ENCODE measurements at regions not wholly inside any gene's neighbourhood (a gene's known extent, or its start where the extent isn't known, plus 50 kb on each side); places are given as distances from the start of the nearest gene placed in this dataset.

- ChIA-PET CTCF (no interaction called here), POLR2A (no interaction called here)
- H3K9me3 Mint-ChIP-seq: no peaks in the 10 kb centered on the region
- H3K36me3 Mint-ChIP-seq: no peaks in the 10 kb centered on the region
- no peak for DNase-seq (ENCODE audit: low spot score)
- no peak for TF ChIP-seq RELA (CRISPR knock-in tag; IDR thresholded peaks at IDR 0.05; ENCODE audit: borderline replicate concordance)
- TF ChIP-seq ZBTB21 (CRISPR knock-in tag; IDR thresholded peaks at IDR 0.05; ENCODE audit: borderline replicate concordance): no peak
- no peak for TF ChIP-seq TP53 (CRISPR knock-in tag; IDR thresholded peaks at IDR 0.05)
- no peak for TF ChIP-seq ZMAT4 (CRISPR knock-in tag; IDR thresholded peaks at IDR 0.05)
- no peak for TF ChIP-seq ZNF263 (CRISPR knock-in tag; IDR thresholded peaks at IDR 0.05; ENCODE audit: low read depth)
- no peak for TF ChIP-seq PREB (CRISPR knock-in tag; IDR thresholded peaks at IDR 0.05; ENCODE audit: borderline replicate concordance)
- TF ChIP-seq USF2 (CRISPR knock-in tag; IDR thresholded peaks at IDR 0.05): no peak
- no peak for TF ChIP-seq NFYB (CRISPR knock-in tag; conservative IDR thresholded peaks at IDR 0.05; ENCODE audit: low read depth)
- no peak for TF ChIP-seq JUN (CRISPR knock-in tag; IDR thresholded peaks at IDR 0.05)
- TF ChIP-seq SOX15 (CRISPR knock-in tag; IDR thresholded peaks at IDR 0.05): no peak
- TF ChIP-seq ZNF281 (CRISPR knock-in tag; IDR thresholded peaks at IDR 0.05): no peak
- TF ChIP-seq GRHL2 (CRISPR knock-in tag; IDR thresholded peaks at IDR 0.05; ENCODE audit: insufficient replicate concordance, severe bottlenecking): no peak
- no peak for TF ChIP-seq ZNF671 (CRISPR knock-in tag; IDR thresholded peaks at IDR 0.05)
- TF ChIP-seq OVOL2 (CRISPR knock-in tag; IDR thresholded peaks at IDR 0.05; ENCODE audit: borderline replicate concordance): no peak
- no peak for TF ChIP-seq SP1 (CRISPR knock-in tag; conservative IDR thresholded peaks at IDR 0.05)
- TF ChIP-seq ZBTB43 (CRISPR knock-in tag; IDR thresholded peaks at IDR 0.05): no peak
- no peak for TF ChIP-seq USF1 (CRISPR knock-in tag; IDR thresholded peaks at IDR 0.05)
- peak; percentile 30; the same call in 1 of the 2 replicates for ATAC-seq
- no peaks in the 10 kb centered on the region for H3K27me3 Mint-ChIP-seq (ENCODE audit: low read depth)
- H3K27ac Mint-ChIP-seq: no peak overlapping the region
- no peak overlapping the region for H3K4me3 Mint-ChIP-seq
- peaks cover 16% of the 10 kb centered on the region for H3K4me1 Mint-ChIP-seq
Measured at GRCh38 chr10:90462749-90463470, 394.9 kb downstream of the HTR7 start.

GRCh38 chr10:90464329-90464728 lies 393.5 kb downstream of the HTR7 start:
- ChIA-PET CTCF (no interaction called here), POLR2A (no interaction called here)
- peaks cover 2% of the 10 kb centered on the region; the same call in 1 of the 2 replicates for H3K9me3 Mint-ChIP-seq
- DNase-seq (ENCODE audit: low spot score) (no peak), ATAC-seq (no peak)
- peaks cover 16% of the 10 kb centered on the region for H3K4me1 Mint-ChIP-seq
- H3K4me3 Mint-ChIP-seq: no peak overlapping the region
- no peaks in the 10 kb centered on the region for H3K27me3 Mint-ChIP-seq (ENCODE audit: low read depth)
- no peaks in the 10 kb centered on the region for H3K36me3 Mint-ChIP-seq
- no peak overlapping the region for H3K27ac Mint-ChIP-seq
- TF ChIP-seq STAT6 (CRISPR knock-in tag; conservative IDR thresholded peaks at IDR 0.05; ENCODE audit: low read depth): no peak
- no peak for TF ChIP-seq E2F5 (CRISPR knock-in tag; IDR thresholded peaks at IDR 0.05)

Data from WTC11 (cell line).